ENCODE measurements at regions not wholly inside any gene's neighbourhood (a gene's known extent, or its start where the extent isn't known, plus 50 kb on each side); places are given as distances from the start of the nearest gene placed in this dataset.

GRCh38 chr13:87907202-87907601 lies 236.0 kb downstream of the SLITRK5 start:
- H3K4me3 Mint-ChIP-seq, result no peak overlapping the region
- DNase-seq (ENCODE audit: low spot score), result no peak
- peaks cover 4% of the 10 kb centered on the region; the same call in 1 of the 2 replicates for H3K4me1 Mint-ChIP-seq
- no peaks in the 10 kb centered on the region for H3K9me3 Mint-ChIP-seq
- CTCF ChIA-PET, result no interaction called here
- TF ChIP-seq PREB (CRISPR knock-in tag; IDR thresholded peaks at IDR 0.05; ENCODE audit: borderline replicate concordance) (no peak), NFYB (CRISPR knock-in tag; conservative IDR thresholded peaks at IDR 0.05; ENCODE audit: low read depth) (no peak), SOX15 (CRISPR knock-in tag; IDR thresholded peaks at IDR 0.05) (no peak)
- H3K27ac Mint-ChIP-seq, result no peak overlapping the region; the same call in 1 of the 2 replicates
- no peaks in the 10 kb centered on the region for H3K36me3 Mint-ChIP-seq
- H3K27me3 Mint-ChIP-seq (ENCODE audit: low read depth), result no peaks in the 10 kb centered on the region
- POLR2A ChIA-PET, result no interaction called here
- ATAC-seq, result no peak

GRCh38 chr13:87919956-87920355 lies 248.8 kb downstream of the SLITRK5 start:
- ChIA-PET CTCF (no interaction called here), POLR2A (no interaction called here)
- H3K36me3 Mint-ChIP-seq, result no peaks in the 10 kb centered on the region
- no peak overlapping the region for H3K4me3 Mint-ChIP-seq
- DNase-seq (ENCODE audit: low spot score) (no peak), ATAC-seq (peak; percentile 85)
- peaks cover 5% of the 10 kb centered on the region for H3K9me3 Mint-ChIP-seq
- H3K27ac Mint-ChIP-seq, result peak overlapping the region; percentile 9; the same call in 1 of the 2 replicates
- peaks cover 9% of the 10 kb centered on the region for H3K4me1 Mint-ChIP-seq
- H3K27me3 Mint-ChIP-seq (ENCODE audit: low read depth), result no peaks in the 10 kb centered on the region
- no peak for TF ChIP-seq SOX15 (CRISPR knock-in tag; IDR thresholded peaks at IDR 0.05)
- TF ChIP-seq, protein P1, sequence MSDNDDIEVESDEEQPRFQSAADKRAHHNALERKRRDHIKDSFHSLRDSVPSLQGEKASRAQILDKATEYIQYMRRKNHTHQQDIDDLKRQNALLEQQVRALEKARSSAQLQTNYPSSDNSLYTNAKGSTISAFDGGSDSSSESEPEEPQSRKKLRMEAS (CRISPR knock-in tag; IDR thresholded peaks at IDR 0.05), result no peak
- TF ChIP-seq, protein P2, sequence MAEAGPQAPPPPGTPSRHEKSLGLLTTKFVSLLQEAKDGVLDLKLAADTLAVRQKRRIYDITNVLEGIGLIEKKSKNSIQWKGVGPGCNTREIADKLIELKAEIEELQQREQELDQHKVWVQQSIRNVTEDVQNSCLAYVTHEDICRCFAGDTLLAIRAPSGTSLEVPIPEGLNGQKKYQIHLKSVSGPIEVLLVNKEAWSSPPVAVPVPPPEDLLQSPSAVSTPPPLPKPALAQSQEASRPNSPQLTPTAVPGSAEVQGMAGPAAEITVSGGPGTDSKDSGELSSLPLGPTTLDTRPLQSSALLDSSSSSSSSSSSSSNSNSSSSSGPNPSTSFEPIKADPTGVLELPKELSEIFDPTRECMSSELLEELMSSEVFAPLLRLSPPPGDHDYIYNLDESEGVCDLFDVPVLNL (CRISPR knock-in tag; IDR thresholded peaks at IDR 0.05; ENCODE audit: borderline replicate concordance, low read depth), result no peak
- no peak for TF ChIP-seq ATF1 (CRISPR knock-in tag; IDR thresholded peaks at IDR 0.05)
- TF ChIP-seq CBFB (CRISPR knock-in tag; IDR thresholded peaks at IDR 0.05; ENCODE audit: low read depth), result no peak
- TF ChIP-seq SP1 (CRISPR knock-in tag; conservative IDR thresholded peaks at IDR 0.05), result no peak
- no peak for TF ChIP-seq TCF7 (CRISPR knock-in tag; IDR thresholded peaks at IDR 0.05; ENCODE audit: low read depth)
- TF ChIP-seq ZNF317 (CRISPR knock-in tag; IDR thresholded peaks at IDR 0.05; ENCODE audit: borderline replicate concordance, low read depth), result no peak
- no peak for TF ChIP-seq ZBTB21 (CRISPR knock-in tag; IDR thresholded peaks at IDR 0.05; ENCODE audit: borderline replicate concordance)
- TF ChIP-seq STAT6 (CRISPR knock-in tag; conservative IDR thresholded peaks at IDR 0.05; ENCODE audit: low read depth), result no peak
- TF ChIP-seq ZNF671 (CRISPR knock-in tag; IDR thresholded peaks at IDR 0.05), result no peak
- TF ChIP-seq, protein P3, sequence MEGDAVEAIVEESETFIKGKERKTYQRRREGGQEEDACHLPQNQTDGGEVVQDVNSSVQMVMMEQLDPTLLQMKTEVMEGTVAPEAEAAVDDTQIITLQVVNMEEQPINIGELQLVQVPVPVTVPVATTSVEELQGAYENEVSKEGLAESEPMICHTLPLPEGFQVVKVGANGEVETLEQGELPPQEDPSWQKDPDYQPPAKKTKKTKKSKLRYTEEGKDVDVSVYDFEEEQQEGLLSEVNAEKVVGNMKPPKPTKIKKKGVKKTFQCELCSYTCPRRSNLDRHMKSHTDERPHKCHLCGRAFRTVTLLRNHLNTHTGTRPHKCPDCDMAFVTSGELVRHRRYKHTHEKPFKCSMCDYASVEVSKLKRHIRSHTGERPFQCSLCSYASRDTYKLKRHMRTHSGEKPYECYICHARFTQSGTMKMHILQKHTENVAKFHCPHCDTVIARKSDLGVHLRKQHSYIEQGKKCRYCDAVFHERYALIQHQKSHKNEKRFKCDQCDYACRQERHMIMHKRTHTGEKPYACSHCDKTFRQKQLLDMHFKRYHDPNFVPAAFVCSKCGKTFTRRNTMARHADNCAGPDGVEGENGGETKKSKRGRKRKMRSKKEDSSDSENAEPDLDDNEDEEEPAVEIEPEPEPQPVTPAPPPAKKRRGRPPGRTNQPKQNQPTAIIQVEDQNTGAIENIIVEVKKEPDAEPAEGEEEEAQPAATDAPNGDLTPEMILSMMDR (IDR thresholded peaks at IDR 0.05), result no peak
- no peak for TF ChIP-seq FOXJ3 (CRISPR knock-in tag; IDR thresholded peaks at IDR 0.05; ENCODE audit: borderline replicate concordance)
- no peak for TF ChIP-seq ZMAT4 (CRISPR knock-in tag; IDR thresholded peaks at IDR 0.05)
- TF ChIP-seq, protein P4, sequence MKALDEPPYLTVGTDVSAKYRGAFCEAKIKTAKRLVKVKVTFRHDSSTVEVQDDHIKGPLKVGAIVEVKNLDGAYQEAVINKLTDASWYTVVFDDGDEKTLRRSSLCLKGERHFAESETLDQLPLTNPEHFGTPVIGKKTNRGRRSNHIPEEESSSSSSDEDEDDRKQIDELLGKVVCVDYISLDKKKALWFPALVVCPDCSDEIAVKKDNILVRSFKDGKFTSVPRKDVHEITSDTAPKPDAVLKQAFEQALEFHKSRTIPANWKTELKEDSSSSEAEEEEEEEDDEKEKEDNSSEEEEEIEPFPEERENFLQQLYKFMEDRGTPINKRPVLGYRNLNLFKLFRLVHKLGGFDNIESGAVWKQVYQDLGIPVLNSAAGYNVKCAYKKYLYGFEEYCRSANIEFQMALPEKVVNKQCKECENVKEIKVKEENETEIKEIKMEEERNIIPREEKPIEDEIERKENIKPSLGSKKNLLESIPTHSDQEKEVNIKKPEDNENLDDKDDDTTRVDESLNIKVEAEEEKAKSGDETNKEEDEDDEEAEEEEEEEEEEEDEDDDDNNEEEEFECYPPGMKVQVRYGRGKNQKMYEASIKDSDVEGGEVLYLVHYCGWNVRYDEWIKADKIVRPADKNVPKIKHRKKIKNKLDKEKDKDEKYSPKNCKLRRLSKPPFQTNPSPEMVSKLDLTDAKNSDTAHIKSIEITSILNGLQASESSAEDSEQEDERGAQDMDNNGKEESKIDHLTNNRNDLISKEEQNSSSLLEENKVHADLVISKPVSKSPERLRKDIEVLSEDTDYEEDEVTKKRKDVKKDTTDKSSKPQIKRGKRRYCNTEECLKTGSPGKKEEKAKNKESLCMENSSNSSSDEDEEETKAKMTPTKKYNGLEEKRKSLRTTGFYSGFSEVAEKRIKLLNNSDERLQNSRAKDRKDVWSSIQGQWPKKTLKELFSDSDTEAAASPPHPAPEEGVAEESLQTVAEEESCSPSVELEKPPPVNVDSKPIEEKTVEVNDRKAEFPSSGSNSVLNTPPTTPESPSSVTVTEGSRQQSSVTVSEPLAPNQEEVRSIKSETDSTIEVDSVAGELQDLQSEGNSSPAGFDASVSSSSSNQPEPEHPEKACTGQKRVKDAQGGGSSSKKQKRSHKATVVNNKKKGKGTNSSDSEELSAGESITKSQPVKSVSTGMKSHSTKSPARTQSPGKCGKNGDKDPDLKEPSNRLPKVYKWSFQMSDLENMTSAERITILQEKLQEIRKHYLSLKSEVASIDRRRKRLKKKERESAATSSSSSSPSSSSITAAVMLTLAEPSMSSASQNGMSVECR (CRISPR knock-in tag; IDR thresholded peaks at IDR 0.05; ENCODE audit: borderline replicate concordance), result no peak
- TF ChIP-seq, protein P5, sequence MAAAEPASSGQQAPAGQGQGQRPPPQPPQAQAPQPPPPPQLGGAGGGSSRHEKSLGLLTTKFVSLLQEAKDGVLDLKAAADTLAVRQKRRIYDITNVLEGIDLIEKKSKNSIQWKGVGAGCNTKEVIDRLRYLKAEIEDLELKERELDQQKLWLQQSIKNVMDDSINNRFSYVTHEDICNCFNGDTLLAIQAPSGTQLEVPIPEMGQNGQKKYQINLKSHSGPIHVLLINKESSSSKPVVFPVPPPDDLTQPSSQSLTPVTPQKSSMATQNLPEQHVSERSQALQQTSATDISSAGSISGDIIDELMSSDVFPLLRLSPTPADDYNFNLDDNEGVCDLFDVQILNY (CRISPR knock-in tag; IDR thresholded peaks at IDR 0.05), result no peak
